GM10266 (cell line): ENCODE measurements at regions not wholly inside any gene's neighbourhood (a gene's known extent, or its start where the extent isn't known, plus 50 kb on each side); places are given as distances from the start of the nearest gene placed in this dataset.

ENCODE experiments used
- DNase-seq: peaks from one replicate; pipeline ENCODE4 v3.0.0; 2012; ENCODE audit errors: extremely low spot score
- TF ChIP-seq, protein P1 (sequence below): IDR thresholded peaks from 2 replicates; pipeline ENCODE4 v1.5.1; 2012; ENCODE audit warnings: mild to moderate bottlenecking, low read depth; ENCODE audit not compliant: control insufficient read depth, insufficient read depth; ENCODE audit errors: missing control alignments

DNA sequence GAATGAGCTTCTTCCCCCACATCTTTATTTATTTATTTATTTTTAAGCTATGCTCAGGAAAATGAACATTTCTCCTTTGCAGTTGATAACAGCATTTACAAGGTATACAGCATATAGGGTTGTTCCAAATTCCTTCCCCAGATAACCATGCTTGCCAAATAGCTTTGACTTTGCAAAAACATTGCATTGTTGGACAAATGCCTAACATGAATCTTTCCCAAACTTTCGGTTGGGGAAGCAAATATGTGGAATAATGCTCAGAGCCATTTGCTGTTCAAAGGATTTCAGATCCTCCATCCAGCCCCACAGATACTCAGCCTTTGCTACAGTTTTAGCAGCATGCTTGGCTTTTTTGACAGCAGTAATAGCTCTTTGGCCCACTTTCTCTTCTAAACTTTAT lies 127.2 kb upstream of the AGA start:
- DNase-seq, result no peak
- TF ChIP-seq, protein P1, sequence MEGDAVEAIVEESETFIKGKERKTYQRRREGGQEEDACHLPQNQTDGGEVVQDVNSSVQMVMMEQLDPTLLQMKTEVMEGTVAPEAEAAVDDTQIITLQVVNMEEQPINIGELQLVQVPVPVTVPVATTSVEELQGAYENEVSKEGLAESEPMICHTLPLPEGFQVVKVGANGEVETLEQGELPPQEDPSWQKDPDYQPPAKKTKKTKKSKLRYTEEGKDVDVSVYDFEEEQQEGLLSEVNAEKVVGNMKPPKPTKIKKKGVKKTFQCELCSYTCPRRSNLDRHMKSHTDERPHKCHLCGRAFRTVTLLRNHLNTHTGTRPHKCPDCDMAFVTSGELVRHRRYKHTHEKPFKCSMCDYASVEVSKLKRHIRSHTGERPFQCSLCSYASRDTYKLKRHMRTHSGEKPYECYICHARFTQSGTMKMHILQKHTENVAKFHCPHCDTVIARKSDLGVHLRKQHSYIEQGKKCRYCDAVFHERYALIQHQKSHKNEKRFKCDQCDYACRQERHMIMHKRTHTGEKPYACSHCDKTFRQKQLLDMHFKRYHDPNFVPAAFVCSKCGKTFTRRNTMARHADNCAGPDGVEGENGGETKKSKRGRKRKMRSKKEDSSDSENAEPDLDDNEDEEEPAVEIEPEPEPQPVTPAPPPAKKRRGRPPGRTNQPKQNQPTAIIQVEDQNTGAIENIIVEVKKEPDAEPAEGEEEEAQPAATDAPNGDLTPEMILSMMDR, result no peak

DNA sequence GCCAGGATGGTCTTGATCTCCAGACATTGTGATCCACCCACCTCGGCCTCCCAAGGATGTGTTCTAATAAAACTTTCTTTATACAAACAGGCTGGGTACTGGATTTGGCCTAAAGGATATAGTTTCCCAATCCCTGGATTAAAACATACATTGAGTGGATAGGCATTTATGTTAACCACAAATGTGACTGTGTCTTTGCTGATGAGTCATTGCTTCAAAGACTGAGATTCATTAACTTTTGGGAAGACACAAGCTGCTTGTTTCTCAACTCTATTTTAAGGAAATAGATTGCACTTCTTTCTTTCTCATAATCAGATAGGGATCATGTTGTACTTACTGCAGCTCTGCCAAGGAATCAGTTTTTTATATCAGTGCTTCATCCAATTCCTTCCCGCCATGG lies 131.3 kb upstream of the AGA start:
- DNase-seq, result no peak
- TF ChIP-seq, protein P1, result no peak

DNA sequence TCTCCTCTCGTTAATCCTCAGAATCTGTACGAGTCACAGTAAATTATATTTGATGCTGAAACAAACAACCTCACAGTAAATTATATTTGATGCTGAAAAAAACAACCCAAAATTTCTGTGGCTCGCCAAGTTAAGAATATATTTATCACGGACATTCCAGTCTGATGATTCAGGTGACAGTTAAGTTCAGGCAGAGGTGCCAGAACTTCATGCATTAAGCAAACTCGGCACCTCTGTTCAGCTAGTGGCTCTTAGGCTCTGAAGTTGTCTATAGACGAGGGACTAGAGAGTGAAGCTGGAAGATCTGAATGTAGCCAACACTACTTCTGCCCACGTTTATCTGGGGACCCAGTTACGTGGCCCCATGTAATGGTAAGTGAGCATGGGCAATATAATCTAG lies 132.2 kb upstream of the AGA start:
- TF ChIP-seq, protein P1, result no peak
- DNase-seq, result no peak

- DNase-seq, result no peak
- TF ChIP-seq, protein P1, result no peak
Measured at GRCh38 chr4:177579649-177580048, 137.4 kb upstream of the AGA start.

DNA sequence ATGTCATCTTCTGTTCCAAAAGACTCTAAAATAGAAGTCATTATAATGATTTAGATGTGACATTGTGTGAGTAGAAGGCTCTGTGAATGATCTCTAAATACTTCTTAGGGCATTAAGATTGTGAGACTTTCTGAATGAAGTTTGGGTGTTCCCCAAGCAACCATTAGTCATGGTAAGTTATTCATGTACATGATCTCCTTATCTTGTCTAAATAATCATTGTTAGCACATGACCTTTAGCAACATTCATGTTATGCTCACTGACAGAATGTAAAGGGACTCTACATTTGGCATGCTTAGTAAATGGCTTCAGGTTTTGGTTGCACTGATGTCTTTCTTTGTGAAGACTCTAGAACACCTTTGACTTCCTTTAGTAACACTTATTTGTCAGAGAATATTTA lies 140.8 kb upstream of the AGA start:
- DNase-seq, result no peak
- TF ChIP-seq, protein P1, result no peak

- no peak for DNase-seq
- TF ChIP-seq, protein P1, result no peak
Measured at GRCh38 chr4:177587989-177588388, 145.8 kb upstream of the AGA start.

DNA sequence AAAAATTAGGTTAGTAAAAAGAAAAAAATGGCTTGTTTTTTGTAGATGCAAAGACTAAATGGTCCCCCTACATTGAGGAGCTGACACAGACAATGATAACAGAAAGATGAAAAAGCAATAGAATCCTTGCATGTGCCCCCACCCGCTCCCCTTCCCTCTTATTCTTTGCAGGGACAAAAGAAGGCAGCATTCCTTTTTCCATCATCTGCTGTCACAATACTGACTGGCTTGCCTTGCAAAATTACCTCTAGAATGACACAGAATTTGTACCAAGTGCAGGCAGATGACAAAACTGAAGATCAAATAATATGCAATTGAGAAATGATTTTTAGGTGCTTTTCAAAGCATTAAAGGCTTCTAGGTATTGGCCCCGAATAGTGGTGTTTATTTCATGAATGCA lies 153.1 kb upstream of the AGA start:
- no peak for DNase-seq
- TF ChIP-seq, protein P1, result no peak
